Loucy (cell line): ENCODE measurements at regions not wholly inside any gene's neighbourhood (a gene's known extent, or its start where the extent isn't known, plus 50 kb on each side); places are given as distances from the start of the nearest gene placed in this dataset.
"Not testable (repeated sequence)": the region's sequence is repeated elsewhere in the genome, so short reads cannot be mapped to it uniquely, and the experiment has no call there.

Experiments used
- H2AFZ ChIP-seq: fragments of 200-600 bp; sonication (generic); 2 replicates; pipeline ENCODE4 v1.6.0; 2016; ENCODE audit warnings: antibody characterized with exemption, mild to moderate bottlenecking, low read length, moderate library complexity
- H3F3A ChIP-seq: fragments of 200-600 bp; 2 replicates; pipeline ENCODE4 v1.6.0; 2016; ENCODE audit warnings: antibody characterized with exemption, low read depth, mild to moderate bottlenecking
- H3K27me3 ChIP-seq: fragments of 200-600 bp; sonication (generic); 2 replicates; pipeline ENCODE4 v1.6.1; 2014; ENCODE audit warnings: low read length, mild to moderate bottlenecking; ENCODE audit not compliant: insufficient read depth, poor library complexity, severe bottlenecking
- H3K36me3 ChIP-seq: fragments of 200-600 bp; sonication (generic); 2 replicates; pipeline ENCODE4 v1.6.1; 2016; ENCODE audit warnings: low read length; ENCODE audit not compliant: insufficient read depth
- H3K4me1 ChIP-seq: fragments of 200-600 bp; sonication (generic); 2 replicates; pipeline ENCODE4 v1.5.1; 2014; ENCODE audit warnings: low read length, mild to moderate bottlenecking; ENCODE audit not compliant: insufficient read depth, poor library complexity, severe bottlenecking
- H3K4me2 ChIP-seq: fragments of 200-600 bp; sonication (generic); 2 replicates; pipeline ENCODE4 v1.6.0; 2014; ENCODE audit warnings: antibody characterized with exemption, low read length, low read depth, mild to moderate bottlenecking; ENCODE audit not compliant: poor library complexity, severe bottlenecking
- H3K4me3 ChIP-seq: fragments of 200-600 bp; sonication (generic); 2 replicates; pipeline ENCODE4 v1.5.1; 2014; ENCODE audit warnings: low read length, mild to moderate bottlenecking, mixed read lengths; ENCODE audit not compliant: poor library complexity, severe bottlenecking
- H3K79me2 ChIP-seq: fragments of 200-600 bp; sonication (generic); 2 replicates; pipeline ENCODE4 v1.6.1; 2014; ENCODE audit warnings: low read length; ENCODE audit not compliant: insufficient read depth
- H3K9ac ChIP-seq: fragments of 200-600 bp; sonication (generic); 2 replicates; pipeline ENCODE4 v1.6.0; 2014; ENCODE audit warnings: mild to moderate bottlenecking, low read depth, low read length, moderate library complexity; ENCODE audit not compliant: poor library complexity, severe bottlenecking
- H3K9me2 ChIP-seq: fragments of 200-600 bp; sonication (generic); replicated peaks from 2 replicates; pipeline ENCODE4 v1.6.1; 2016; ENCODE audit warnings: low read depth, low read length, mixed read lengths
- H3K9me3 ChIP-seq: fragments of 200-600 bp; sonication (generic); 2 replicates; pipeline ENCODE4 v1.6.1; 2014; ENCODE audit warnings: mild to moderate bottlenecking, antibody characterized with exemption, low read length, low read depth; ENCODE audit not compliant: insufficient read depth
- H4K20me1 ChIP-seq: fragments of 200-600 bp; sonication (generic); 2 replicates; pipeline ENCODE4 v1.6.0; 2014; ENCODE audit warnings: antibody characterized with exemption, low read length, mild to moderate bottlenecking; ENCODE audit not compliant: insufficient read depth, poor library complexity, severe bottlenecking
- CTCF ChIP-seq: fragments of 200-600 bp; sonication (generic); conservative IDR thresholded peaks from 2 replicates; pipeline ENCODE4 v1.5.1; 2014; ENCODE audit warnings: mild to moderate bottlenecking, antibody characterized with exemption, low read length
- EZH2phosphoT487 ChIP-seq: fragments of 200-600 bp; IDR thresholded peaks from 2 replicates; pipeline ENCODE4 v1.6.1; 2018; ENCODE audit warnings: antibody characterized with exemption, mild to moderate bottlenecking, moderate library complexity, borderline replicate concordance

- H3K9me3 ChIP-seq: no peaks in the 10 kb centered on the region
- no peak overlapping the region for H3K4me2 ChIP-seq
- no peaks in the 10 kb centered on the region for H3K9me2 ChIP-seq
- no peak overlapping the region for H2AFZ ChIP-seq
- no peaks in the 10 kb centered on the region for H3K4me1 ChIP-seq
- no peaks in the 10 kb centered on the region for H3F3A ChIP-seq
- H3K9ac ChIP-seq: no peak overlapping the region
- no peaks in the 10 kb centered on the region for H3K27me3 ChIP-seq
- H4K20me1 ChIP-seq: no peaks in the 10 kb centered on the region
- no peak overlapping the region for H3K4me3 ChIP-seq
- H3K79me2 ChIP-seq: no peaks in the 10 kb centered on the region
- TF ChIP-seq EZH2phosphoT487: no peak
- no peak for TF ChIP-seq CTCF
- H3K36me3 ChIP-seq: no peaks in the 10 kb centered on the region
Observed at GRCh38 chr5:93953442-93953841, 212.0 kb upstream of the POU5F2 start.

GRCh38 chr5:93941897-93942296, 200.5 kb upstream of the POU5F2 start:
- peaks cover 6% of the 10 kb centered on the region for H3K4me1 ChIP-seq
- no peaks in the 10 kb centered on the region for H3K9me3 ChIP-seq
- no peak overlapping the region for H3K4me3 ChIP-seq
- no peaks in the 10 kb centered on the region for H3K9me2 ChIP-seq
- no peak overlapping the region for H2AFZ ChIP-seq
- no peaks in the 10 kb centered on the region for H3K27me3 ChIP-seq
- no peaks in the 10 kb centered on the region for H3F3A ChIP-seq
- no peaks in the 10 kb centered on the region for H3K79me2 ChIP-seq
- H3K9ac ChIP-seq: no peak overlapping the region
- no peaks in the 10 kb centered on the region for H3K36me3 ChIP-seq
- H3K4me2 ChIP-seq: no peak overlapping the region
- TF ChIP-seq EZH2phosphoT487: no peak
- no peaks in the 10 kb centered on the region for H4K20me1 ChIP-seq

DNA sequence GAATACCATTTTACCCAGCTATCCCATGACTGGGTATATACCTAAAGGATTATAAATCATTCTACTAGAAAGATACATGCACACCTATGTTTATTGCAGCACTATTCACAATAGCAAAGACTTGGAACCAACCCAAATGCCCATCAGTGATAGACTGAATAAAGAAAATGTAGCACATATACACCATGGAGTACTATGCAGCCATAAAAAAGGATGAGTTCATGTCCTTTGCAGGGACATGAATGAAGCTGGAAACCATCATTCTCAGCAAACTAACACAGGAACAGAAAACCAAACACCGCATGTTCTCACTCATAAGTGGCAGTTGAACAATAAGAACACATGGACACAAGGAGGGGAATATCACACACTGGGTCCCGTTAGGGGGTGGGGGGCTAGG, 191.9 kb upstream of the POU5F2 start:
- H3K9ac ChIP-seq, H3K27me3 ChIP-seq, H3K4me3 ChIP-seq, H3K9me2 ChIP-seq, H3K79me2 ChIP-seq, H4K20me1 ChIP-seq, H3F3A ChIP-seq, H3K9me3 ChIP-seq, H3K4me2 ChIP-seq, H2AFZ ChIP-seq, H3K4me1 ChIP-seq, H3K36me3 ChIP-seq: not testable (repeated sequence)

DNA sequence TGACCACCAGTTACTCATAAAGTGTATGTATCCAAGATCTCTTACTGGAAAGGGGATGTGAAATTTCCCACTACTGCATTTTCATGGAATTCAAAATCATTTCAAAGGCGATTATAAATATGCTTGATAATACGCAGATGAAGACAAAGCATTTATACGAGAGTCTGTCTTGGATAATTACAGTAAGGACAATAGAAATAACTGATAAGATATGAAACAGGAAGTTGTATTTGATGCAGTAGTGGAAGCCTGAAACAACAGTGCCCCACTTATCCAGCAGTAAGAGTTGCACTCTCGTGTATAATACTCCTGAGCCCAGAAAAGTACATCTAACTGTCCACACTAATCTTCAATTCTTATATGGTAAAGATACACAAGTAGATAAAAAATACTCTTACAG, 188.7 kb upstream of the POU5F2 start:
- no peaks in the 10 kb centered on the region for H3K9me3 ChIP-seq
- no peak overlapping the region for H3K4me3 ChIP-seq
- no peaks in the 10 kb centered on the region for H3K36me3 ChIP-seq
- no peak for TF ChIP-seq CTCF
- no peak for TF ChIP-seq EZH2phosphoT487
- H3K9ac ChIP-seq: no peak overlapping the region
- no peak overlapping the region for H2AFZ ChIP-seq
- no peaks in the 10 kb centered on the region for H3K79me2 ChIP-seq
- H3K4me2 ChIP-seq: no peak overlapping the region
- H3K27me3 ChIP-seq: no peaks in the 10 kb centered on the region
- no peaks in the 10 kb centered on the region for H4K20me1 ChIP-seq
- no peaks in the 10 kb centered on the region for H3K4me1 ChIP-seq
- no peaks in the 10 kb centered on the region for H3F3A ChIP-seq
- H3K9me2 ChIP-seq: no peaks in the 10 kb centered on the region
